Stomach smooth muscle (tissue), 2 donors: ENCODE measurements at regions not wholly inside any gene's neighbourhood (a gene's known extent, or its start where the extent isn't known, plus 50 kb on each side); places are given as distances from the start of the nearest gene placed in this dataset.
"Not testable (repeated sequence)": the region's sequence is repeated elsewhere in the genome, so short reads cannot be mapped to it uniquely, and the experiment has no call there.

Experiments
- H3K27ac ChIP-seq: one replicate; pipeline ENCODE4 v1.7.0; 2013; ENCODE audit warnings: mild to moderate bottlenecking, low read length, inconsistent platforms
- H3K27me3 ChIP-seq, 2 donors: one replicate each; pipeline ENCODE4 v1.7.0; 2013; ENCODE audit warnings: low read length in 2 of 2; ENCODE audit not compliant: insufficient read depth in 2 of 2, control insufficient read depth in 1 of 2
- H3K36me3 ChIP-seq, 2 donors: one replicate each; pipeline ENCODE4 v1.7.0; 2013; ENCODE audit warnings: low read length in 2 of 2; ENCODE audit not compliant: control insufficient read depth in 2 of 2, insufficient read depth in 2 of 2
- H3K4me1 ChIP-seq: one replicate; pipeline ENCODE4 v1.7.0; 2013; ENCODE audit warnings: low read length; ENCODE audit not compliant: control insufficient read depth, insufficient read depth
- H3K4me3 ChIP-seq, 2 donors: one replicate each; pipeline ENCODE4 v1.7.0; 2013; ENCODE audit warnings: low read length in 2 of 2
- H3K9ac ChIP-seq, 2 donors: one replicate each; pipeline ENCODE4 v1.7.0; 2013; ENCODE audit warnings: low read length in 2 of 2, mild to moderate bottlenecking in 1 of 2
- H3K9me3 ChIP-seq, 2 donors: one replicate each; pipeline ENCODE4 v1.7.0; 2013; ENCODE audit warnings: low read length in 2 of 2; ENCODE audit not compliant: control insufficient read depth in 2 of 2
- donor health status: healthy.
- donor health status: Pancreatic carcinoma.

- H3K27me3 ChIP-seq: no peaks in the 10 kb centered on the region
- no peaks in the 10 kb centered on the region for H3K4me1 ChIP-seq
- no peaks in the 10 kb centered on the region for H3K9me3 ChIP-seq
Measured at GRCh38 chr7:52616552-52616951, 418.9 kb upstream of the POM121L12 start.

GRCh38 chr7:52615021-52615695 is 420.3 kb upstream of the POM121L12 start:
- Histone ChIP-seq H3K27me3 (no peaks in the 10 kb centered on the region), H3K4me3 (no peak overlapping the region), H3K4me1 (no peaks in the 10 kb centered on the region), H3K9me3 (no peaks in the 10 kb centered on the region), H3K27ac (no peak overlapping the region), H3K9ac (no peak overlapping the region), H3K36me3 (no peaks in the 10 kb centered on the region)

More at GRCh38 chr7:52616552-52616951, 418.9 kb upstream of the POM121L12 start:
- H3K4me3 ChIP-seq: no peak overlapping the region
- H3K9ac ChIP-seq: no peak overlapping the region
- H3K36me3 ChIP-seq: no peaks in the 10 kb centered on the region
- no peak overlapping the region for H3K27ac ChIP-seq

GRCh38 chr7:52609511-52609910 is 425.9 kb upstream of the POM121L12 start:
- H3K4me3 ChIP-seq: no peak overlapping the region

GRCh38 chr7:52592698-52593097 is 442.7 kb upstream of the POM121L12 start:
- Histone ChIP-seq H3K4me1 (no peaks in the 10 kb centered on the region), H3K36me3 (no peaks in the 10 kb centered on the region), H3K4me3 (no peak overlapping the region), H3K9me3 (peaks cover 0 to 3% of the 10 kb centered on the region in 2 donors), H3K27ac (no peak overlapping the region), H3K27me3 (no peaks in the 10 kb centered on the region), H3K9ac (no peak overlapping the region)

More at GRCh38 chr7:52609511-52609910, 425.9 kb upstream of the POM121L12 start:
- Histone ChIP-seq H3K27me3 (no peaks in the 10 kb centered on the region), H3K9me3 (no peaks in the 10 kb centered on the region), H3K27ac (no peak overlapping the region), H3K36me3 (no peaks in the 10 kb centered on the region), H3K9ac (no peak overlapping the region), H3K4me1 (no peaks in the 10 kb centered on the region)

GRCh38 chr7:52586704-52587103 is 448.7 kb upstream of the POM121L12 start:
- no peak overlapping the region for H3K4me3 ChIP-seq
- no peak overlapping the region for H3K9ac ChIP-seq
- H3K27me3 ChIP-seq: no peaks in the 10 kb centered on the region

GRCh38 chr7:52584041-52584440 is 451.4 kb upstream of the POM121L12 start:
- no peaks in the 10 kb centered on the region for H3K27me3 ChIP-seq
- H3K9ac ChIP-seq: no peak overlapping the region
- no peaks in the 10 kb centered on the region for H3K36me3 ChIP-seq
- no peaks in the 10 kb centered on the region for H3K4me1 ChIP-seq
- H3K9me3 ChIP-seq: peaks cover 0 to 3% of the 10 kb centered on the region in 2 donors
- no peak overlapping the region for H3K27ac ChIP-seq
- no peak overlapping the region for H3K4me3 ChIP-seq

More at GRCh38 chr7:52586704-52587103, 448.7 kb upstream of the POM121L12 start:
- H3K27ac ChIP-seq: no peak overlapping the region
- no peaks in the 10 kb centered on the region for H3K4me1 ChIP-seq
- H3K9me3 ChIP-seq: peaks cover 0 to 3% of the 10 kb centered on the region in 2 donors
- H3K36me3 ChIP-seq: no peaks in the 10 kb centered on the region

GRCh38 chr7:52573141-52573540 is 462.3 kb upstream of the POM121L12 start:
- not testable (repeated sequence) for H3K36me3 ChIP-seq, H3K4me3 ChIP-seq, H3K27ac ChIP-seq, H3K4me1 ChIP-seq, H3K9me3 ChIP-seq, H3K9ac ChIP-seq, H3K27me3 ChIP-seq

- Histone ChIP-seq H3K4me3 (no peak overlapping the region), H3K9me3 (no peaks in the 10 kb centered on the region), H3K4me1 (no peaks in the 10 kb centered on the region), H3K27ac (no peak overlapping the region), H3K36me3 (no peaks in the 10 kb centered on the region), H3K9ac (no peak overlapping the region), H3K27me3 (no peaks in the 10 kb centered on the region)
Measured at GRCh38 chr7:52571026-52571425, 464.4 kb upstream of the POM121L12 start.

GRCh38 chr7:52569151-52569550 is 466.3 kb upstream of the POM121L12 start:
- H3K36me3 ChIP-seq: no peaks in the 10 kb centered on the region

GRCh38 chr7:52565974-52566373 is 469.5 kb upstream of the POM121L12 start:
- H3K9me3 ChIP-seq: no peaks in the 10 kb centered on the region
- no peaks in the 10 kb centered on the region for H3K27me3 ChIP-seq
- no peaks in the 10 kb centered on the region for H3K4me1 ChIP-seq
- H3K27ac ChIP-seq: no peak overlapping the region
- no peaks in the 10 kb centered on the region for H3K36me3 ChIP-seq
- no peak overlapping the region for H3K9ac ChIP-seq
- H3K4me3 ChIP-seq: no peak overlapping the region

More at GRCh38 chr7:52569151-52569550, 466.3 kb upstream of the POM121L12 start:
- Histone ChIP-seq H3K9me3 (no peaks in the 10 kb centered on the region), H3K27ac (no peak overlapping the region), H3K4me1 (no peaks in the 10 kb centered on the region), H3K9ac (no peak overlapping the region), H3K4me3 (no peak overlapping the region), H3K27me3 (no peaks in the 10 kb centered on the region)

- H3K9me3 ChIP-seq: no peaks in the 10 kb centered on the region
- H3K9ac ChIP-seq: no peak overlapping the region
- no peaks in the 10 kb centered on the region for H3K36me3 ChIP-seq
- no peaks in the 10 kb centered on the region for H3K4me1 ChIP-seq
- no peak overlapping the region for H3K27ac ChIP-seq
- no peak overlapping the region for H3K4me3 ChIP-seq
- no peaks in the 10 kb centered on the region for H3K27me3 ChIP-seq
Measured at GRCh38 chr7:52555805-52556204, 479.6 kb upstream of the POM121L12 start.
